Panc1 (cell line): ENCODE measurements at regions not wholly inside any gene's neighbourhood (a gene's known extent, or its start where the extent isn't known, plus 50 kb on each side); places are given as distances from the start of the nearest gene placed in this dataset.

ENCODE experiments used
- POLR2AphosphoS5 ChIP-seq: IDR thresholded peaks from 2 replicates; pipeline ENCODE4 v1.6.1; 2012; ENCODE audit warnings: mild to moderate bottlenecking, low read depth, low read length, moderate library complexity
- TCF7L2 ChIP-seq: IDR thresholded peaks from 2 replicates; pipeline ENCODE4 v1.6.1; 2011; ENCODE audit warnings: mild to moderate bottlenecking, low read depth, low read length, inconsistent platforms
- TF ChIP-seq, protein P1 (sequence below): fragments of 450-650 bp; IDR thresholded peaks from 2 replicates; pipeline ENCODE4 v1.5.1; 2017; ENCODE audit warnings: mild to moderate bottlenecking
- TF ChIP-seq, protein P2 (sequence below), 2 experiments: IDR thresholded peaks; 2 replicates each; pipeline ENCODE4 v1.6.1; 2011 to 2012; ENCODE audit warnings: low read depth in 2 of 2, control low read depth in 1 of 2, low read length in 1 of 2, mild to moderate bottlenecking in 1 of 2, moderate library complexity in 1 of 2; ENCODE audit not compliant: insufficient read depth in 1 of 2

DNA sequence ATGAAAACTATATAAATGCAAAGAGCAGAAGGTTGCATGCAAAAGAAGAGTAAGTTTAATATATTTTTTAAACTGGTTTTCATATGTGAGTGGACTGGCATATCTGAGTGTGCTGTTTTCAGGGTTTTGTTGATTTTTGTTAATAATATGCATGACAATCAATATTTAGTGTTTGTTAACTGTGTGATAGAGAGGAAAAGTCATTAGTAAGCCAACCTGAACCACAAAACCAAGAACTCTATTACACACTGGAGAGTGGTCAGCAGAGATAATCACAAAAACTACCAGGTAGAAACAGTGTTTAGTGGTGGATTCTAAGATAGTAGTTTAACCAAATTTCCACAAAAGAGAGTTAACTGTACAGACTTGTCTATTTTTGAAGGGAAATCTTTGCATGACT, 396.9 kb downstream of the GASK1B start:
- no peak for TF ChIP-seq TCF7L2
- TF ChIP-seq, protein P1, sequence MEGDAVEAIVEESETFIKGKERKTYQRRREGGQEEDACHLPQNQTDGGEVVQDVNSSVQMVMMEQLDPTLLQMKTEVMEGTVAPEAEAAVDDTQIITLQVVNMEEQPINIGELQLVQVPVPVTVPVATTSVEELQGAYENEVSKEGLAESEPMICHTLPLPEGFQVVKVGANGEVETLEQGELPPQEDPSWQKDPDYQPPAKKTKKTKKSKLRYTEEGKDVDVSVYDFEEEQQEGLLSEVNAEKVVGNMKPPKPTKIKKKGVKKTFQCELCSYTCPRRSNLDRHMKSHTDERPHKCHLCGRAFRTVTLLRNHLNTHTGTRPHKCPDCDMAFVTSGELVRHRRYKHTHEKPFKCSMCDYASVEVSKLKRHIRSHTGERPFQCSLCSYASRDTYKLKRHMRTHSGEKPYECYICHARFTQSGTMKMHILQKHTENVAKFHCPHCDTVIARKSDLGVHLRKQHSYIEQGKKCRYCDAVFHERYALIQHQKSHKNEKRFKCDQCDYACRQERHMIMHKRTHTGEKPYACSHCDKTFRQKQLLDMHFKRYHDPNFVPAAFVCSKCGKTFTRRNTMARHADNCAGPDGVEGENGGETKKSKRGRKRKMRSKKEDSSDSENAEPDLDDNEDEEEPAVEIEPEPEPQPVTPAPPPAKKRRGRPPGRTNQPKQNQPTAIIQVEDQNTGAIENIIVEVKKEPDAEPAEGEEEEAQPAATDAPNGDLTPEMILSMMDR: no peak
- no peak for TF ChIP-seq POLR2AphosphoS5
- TF ChIP-seq, protein P2, sequence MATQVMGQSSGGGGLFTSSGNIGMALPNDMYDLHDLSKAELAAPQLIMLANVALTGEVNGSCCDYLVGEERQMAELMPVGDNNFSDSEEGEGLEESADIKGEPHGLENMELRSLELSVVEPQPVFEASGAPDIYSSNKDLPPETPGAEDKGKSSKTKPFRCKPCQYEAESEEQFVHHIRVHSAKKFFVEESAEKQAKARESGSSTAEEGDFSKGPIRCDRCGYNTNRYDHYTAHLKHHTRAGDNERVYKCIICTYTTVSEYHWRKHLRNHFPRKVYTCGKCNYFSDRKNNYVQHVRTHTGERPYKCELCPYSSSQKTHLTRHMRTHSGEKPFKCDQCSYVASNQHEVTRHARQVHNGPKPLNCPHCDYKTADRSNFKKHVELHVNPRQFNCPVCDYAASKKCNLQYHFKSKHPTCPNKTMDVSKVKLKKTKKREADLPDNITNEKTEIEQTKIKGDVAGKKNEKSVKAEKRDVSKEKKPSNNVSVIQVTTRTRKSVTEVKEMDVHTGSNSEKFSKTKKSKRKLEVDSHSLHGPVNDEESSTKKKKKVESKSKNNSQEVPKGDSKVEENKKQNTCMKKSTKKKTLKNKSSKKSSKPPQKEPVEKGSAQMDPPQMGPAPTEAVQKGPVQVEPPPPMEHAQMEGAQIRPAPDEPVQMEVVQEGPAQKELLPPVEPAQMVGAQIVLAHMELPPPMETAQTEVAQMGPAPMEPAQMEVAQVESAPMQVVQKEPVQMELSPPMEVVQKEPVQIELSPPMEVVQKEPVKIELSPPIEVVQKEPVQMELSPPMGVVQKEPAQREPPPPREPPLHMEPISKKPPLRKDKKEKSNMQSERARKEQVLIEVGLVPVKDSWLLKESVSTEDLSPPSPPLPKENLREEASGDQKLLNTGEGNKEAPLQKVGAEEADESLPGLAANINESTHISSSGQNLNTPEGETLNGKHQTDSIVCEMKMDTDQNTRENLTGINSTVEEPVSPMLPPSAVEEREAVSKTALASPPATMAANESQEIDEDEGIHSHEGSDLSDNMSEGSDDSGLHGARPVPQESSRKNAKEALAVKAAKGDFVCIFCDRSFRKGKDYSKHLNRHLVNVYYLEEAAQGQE (IDR thresholded peaks at IDR 0.05; ENCODE audit: insufficient read depth in 1 of 2, low read depth in 2 of 2, low read length in 1 of 2): no peak
